GM23338 (cell line): ENCODE measurements at regions not wholly inside any gene's neighbourhood (a gene's known extent, or its start where the extent isn't known, plus 50 kb on each side); places are given as distances from the start of the nearest gene placed in this dataset.
A peak's percentile ranks its signal among the peaks of the same experiment; 100 is the strongest.

Source experiments
- CREB1 ChIP-seq: fragments of 250-450 bp; sonication (Bioruptor Pico); IDR thresholded peaks from 2 replicates; pipeline ENCODE4 v1.5.0; 2020; ENCODE audit warnings: low read depth, mild to moderate bottlenecking, moderate library complexity
- EZH2 ChIP-seq: fragments of 200-600 bp; sonication (generic); IDR thresholded peaks from one replicate; pipeline ENCODE4 v1.8.0; 2017; ENCODE audit warnings: antibody characterized with exemption, mild to moderate bottlenecking, low read depth; ENCODE audit not compliant: unreplicated experiment
- EZH2phosphoT487 ChIP-seq: fragments of 200-600 bp; sonication (generic); IDR thresholded peaks from one replicate; pipeline ENCODE4 v1.8.1; 2018; ENCODE audit warnings: antibody characterized with exemption; ENCODE audit not compliant: unreplicated experiment
- JUNB ChIP-seq: IDR thresholded peaks from one replicate; pipeline ENCODE4 v1.6.1; 2016; ENCODE audit warnings: antibody characterized with exemption; ENCODE audit not compliant: unreplicated experiment
- NANOG ChIP-seq: IDR thresholded peaks from 2 replicates; pipeline ENCODE4 v1.6.1; 2016; ENCODE audit warnings: antibody characterized with exemption, borderline replicate concordance
- POLR2AphosphoS5 ChIP-seq: IDR thresholded peaks from 2 replicates; pipeline ENCODE4 v1.6.1; 2016; ENCODE audit warnings: antibody characterized with exemption, low read depth
- STAT1 ChIP-seq: IDR thresholded peaks from one replicate; pipeline ENCODE4 v1.6.1; 2016; ENCODE audit warnings: antibody characterized with exemption; ENCODE audit not compliant: unreplicated experiment
- ZNF114 ChIP-seq: fragments of 250-450 bp; sonication (Bioruptor Pico); IDR thresholded peaks from 2 replicates; pipeline ENCODE4 v1.5.0; 2020; ENCODE audit warnings: mild to moderate bottlenecking, moderate library complexity
- ZNF331 ChIP-seq: fragments of 250-450 bp; sonication (Bioruptor Pico); IDR thresholded peaks from 2 replicates; pipeline ENCODE4 v1.5.0; 2020; ENCODE audit warnings: low read depth, mild to moderate bottlenecking, moderate library complexity
- TF ChIP-seq, protein P1 (sequence below), 2 experiments: fragments of 200-600 bp in 1 of 2; sonication (generic) in 1 of 2; conservative IDR thresholded peaks; 2 replicates each; pipeline versions ENCODE4 v1.5.1 to v1.6.1; 2016 to 2017; ENCODE audit warnings: antibody characterized with exemption in 2 of 2, low read depth in 2 of 2, mild to moderate bottlenecking in 2 of 2, moderate library complexity in 1 of 2
- TF ChIP-seq, protein P2 (sequence below): IDR thresholded peaks from one replicate; pipeline ENCODE4 v1.6.1; 2018; ENCODE audit warnings: antibody characterized with exemption; ENCODE audit not compliant: unreplicated experiment
- TF ChIP-seq, protein P3 (sequence below): IDR thresholded peaks from 2 replicates; pipeline ENCODE4 v1.6.1; 2016; ENCODE audit warnings: antibody characterized with exemption

DNA sequence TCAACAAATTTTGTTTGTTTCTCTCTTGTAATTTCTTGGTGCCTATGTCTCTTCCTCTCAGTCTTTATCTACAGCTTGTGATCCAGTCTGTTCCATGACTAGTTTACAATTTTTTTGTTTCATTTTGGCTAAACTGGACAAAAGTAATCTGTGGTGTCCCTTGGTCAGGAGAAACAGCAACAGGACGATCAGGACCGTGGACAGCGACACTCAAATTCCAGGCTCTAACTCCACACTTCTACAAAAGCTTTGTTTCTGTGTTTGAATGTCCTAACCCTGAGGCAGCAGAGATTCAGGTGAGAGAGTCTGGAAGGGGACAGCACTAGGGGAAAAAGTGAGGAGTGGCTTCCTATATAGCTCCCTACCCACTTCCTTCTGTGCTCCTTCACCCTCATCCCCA lies 593.3 kb upstream of the FANCL start:
- TF ChIP-seq EZH2 = no peak
- TF ChIP-seq, protein P1, sequence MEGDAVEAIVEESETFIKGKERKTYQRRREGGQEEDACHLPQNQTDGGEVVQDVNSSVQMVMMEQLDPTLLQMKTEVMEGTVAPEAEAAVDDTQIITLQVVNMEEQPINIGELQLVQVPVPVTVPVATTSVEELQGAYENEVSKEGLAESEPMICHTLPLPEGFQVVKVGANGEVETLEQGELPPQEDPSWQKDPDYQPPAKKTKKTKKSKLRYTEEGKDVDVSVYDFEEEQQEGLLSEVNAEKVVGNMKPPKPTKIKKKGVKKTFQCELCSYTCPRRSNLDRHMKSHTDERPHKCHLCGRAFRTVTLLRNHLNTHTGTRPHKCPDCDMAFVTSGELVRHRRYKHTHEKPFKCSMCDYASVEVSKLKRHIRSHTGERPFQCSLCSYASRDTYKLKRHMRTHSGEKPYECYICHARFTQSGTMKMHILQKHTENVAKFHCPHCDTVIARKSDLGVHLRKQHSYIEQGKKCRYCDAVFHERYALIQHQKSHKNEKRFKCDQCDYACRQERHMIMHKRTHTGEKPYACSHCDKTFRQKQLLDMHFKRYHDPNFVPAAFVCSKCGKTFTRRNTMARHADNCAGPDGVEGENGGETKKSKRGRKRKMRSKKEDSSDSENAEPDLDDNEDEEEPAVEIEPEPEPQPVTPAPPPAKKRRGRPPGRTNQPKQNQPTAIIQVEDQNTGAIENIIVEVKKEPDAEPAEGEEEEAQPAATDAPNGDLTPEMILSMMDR (conservative IDR thresholded peaks at IDR 0.05; ENCODE audit: low read depth in 2 of 2) = no peak
- TF ChIP-seq, protein P2, sequence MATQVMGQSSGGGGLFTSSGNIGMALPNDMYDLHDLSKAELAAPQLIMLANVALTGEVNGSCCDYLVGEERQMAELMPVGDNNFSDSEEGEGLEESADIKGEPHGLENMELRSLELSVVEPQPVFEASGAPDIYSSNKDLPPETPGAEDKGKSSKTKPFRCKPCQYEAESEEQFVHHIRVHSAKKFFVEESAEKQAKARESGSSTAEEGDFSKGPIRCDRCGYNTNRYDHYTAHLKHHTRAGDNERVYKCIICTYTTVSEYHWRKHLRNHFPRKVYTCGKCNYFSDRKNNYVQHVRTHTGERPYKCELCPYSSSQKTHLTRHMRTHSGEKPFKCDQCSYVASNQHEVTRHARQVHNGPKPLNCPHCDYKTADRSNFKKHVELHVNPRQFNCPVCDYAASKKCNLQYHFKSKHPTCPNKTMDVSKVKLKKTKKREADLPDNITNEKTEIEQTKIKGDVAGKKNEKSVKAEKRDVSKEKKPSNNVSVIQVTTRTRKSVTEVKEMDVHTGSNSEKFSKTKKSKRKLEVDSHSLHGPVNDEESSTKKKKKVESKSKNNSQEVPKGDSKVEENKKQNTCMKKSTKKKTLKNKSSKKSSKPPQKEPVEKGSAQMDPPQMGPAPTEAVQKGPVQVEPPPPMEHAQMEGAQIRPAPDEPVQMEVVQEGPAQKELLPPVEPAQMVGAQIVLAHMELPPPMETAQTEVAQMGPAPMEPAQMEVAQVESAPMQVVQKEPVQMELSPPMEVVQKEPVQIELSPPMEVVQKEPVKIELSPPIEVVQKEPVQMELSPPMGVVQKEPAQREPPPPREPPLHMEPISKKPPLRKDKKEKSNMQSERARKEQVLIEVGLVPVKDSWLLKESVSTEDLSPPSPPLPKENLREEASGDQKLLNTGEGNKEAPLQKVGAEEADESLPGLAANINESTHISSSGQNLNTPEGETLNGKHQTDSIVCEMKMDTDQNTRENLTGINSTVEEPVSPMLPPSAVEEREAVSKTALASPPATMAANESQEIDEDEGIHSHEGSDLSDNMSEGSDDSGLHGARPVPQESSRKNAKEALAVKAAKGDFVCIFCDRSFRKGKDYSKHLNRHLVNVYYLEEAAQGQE = peak; percentile 96
- no peak for TF ChIP-seq STAT1
- no peak for TF ChIP-seq CREB1 (CRISPR knock-in tag)
- no peak for TF ChIP-seq JUNB
- no peak for TF ChIP-seq POLR2AphosphoS5
- no peak for TF ChIP-seq EZH2phosphoT487
- no peak for TF ChIP-seq NANOG
- TF ChIP-seq, protein P3, sequence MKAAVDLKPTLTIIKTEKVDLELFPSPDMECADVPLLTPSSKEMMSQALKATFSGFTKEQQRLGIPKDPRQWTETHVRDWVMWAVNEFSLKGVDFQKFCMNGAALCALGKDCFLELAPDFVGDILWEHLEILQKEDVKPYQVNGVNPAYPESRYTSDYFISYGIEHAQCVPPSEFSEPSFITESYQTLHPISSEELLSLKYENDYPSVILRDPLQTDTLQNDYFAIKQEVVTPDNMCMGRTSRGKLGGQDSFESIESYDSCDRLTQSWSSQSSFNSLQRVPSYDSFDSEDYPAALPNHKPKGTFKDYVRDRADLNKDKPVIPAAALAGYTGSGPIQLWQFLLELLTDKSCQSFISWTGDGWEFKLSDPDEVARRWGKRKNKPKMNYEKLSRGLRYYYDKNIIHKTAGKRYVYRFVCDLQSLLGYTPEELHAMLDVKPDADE = no peak
- no peak for TF ChIP-seq ZNF114 (CRISPR knock-in tag)
- no peak for TF ChIP-seq ZNF331 (CRISPR knock-in tag)
